ENCODE measurements at regions not wholly inside any gene's neighbourhood (a gene's known extent, or its start where the extent isn't known, plus 50 kb on each side); places are given as distances from the start of the nearest gene placed in this dataset.

- no peak for TF ChIP-seq CTCF (IDR thresholded peaks at IDR 0.05)
- TF ChIP-seq POLR2A (IDR thresholded peaks at IDR 0.05) = no peak
Observed at GRCh38 chr10:8318956-8319355, 264.5 kb downstream of the GATA3 start.
